ENCODE measurements at regions not wholly inside any gene's neighbourhood (a gene's known extent, or its start where the extent isn't known, plus 50 kb on each side); places are given as distances from the start of the nearest gene placed in this dataset.
"Not testable (repeated sequence)": the region's sequence is repeated elsewhere in the genome, so short reads cannot be mapped to it uniquely, and the experiment has no call there.

DNA sequence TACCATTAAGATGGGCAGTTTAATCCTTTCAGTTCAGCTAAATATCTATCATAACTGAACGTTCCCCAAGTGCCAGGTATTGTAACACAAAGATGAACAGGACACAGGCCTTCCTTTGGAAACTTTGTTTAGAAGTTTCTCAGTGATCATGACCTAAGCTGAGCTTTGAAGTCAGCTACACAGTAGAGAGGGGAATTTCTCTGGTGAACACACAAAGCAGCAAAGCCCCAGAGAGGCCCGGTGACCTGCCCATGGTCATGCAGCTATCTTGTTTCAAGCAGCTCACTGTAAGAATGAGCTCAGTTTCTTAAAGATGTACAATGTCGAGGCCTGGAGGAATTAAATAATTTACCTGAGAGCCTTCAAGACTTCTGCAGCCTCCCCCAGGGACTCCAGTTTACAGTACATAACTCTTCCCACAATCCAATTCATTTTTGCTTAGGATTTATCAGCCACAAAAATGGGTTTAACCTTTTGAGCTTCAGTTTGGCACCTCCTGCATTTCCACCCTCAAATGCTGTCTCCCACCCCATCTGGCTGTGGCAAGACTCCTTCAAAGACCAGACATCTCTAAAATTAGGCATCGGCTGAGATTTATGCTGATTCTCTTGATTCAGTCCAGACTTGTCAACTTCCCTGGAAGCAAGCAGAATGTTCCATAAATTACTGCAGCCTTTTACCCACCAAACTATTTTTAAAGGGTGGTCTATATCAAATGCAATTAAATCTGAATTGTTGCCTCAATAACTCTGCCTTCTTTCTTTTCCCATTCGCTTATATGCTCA is 325.6 kb downstream of the TXNL1 start:
- DNase-seq: no peak

DNA sequence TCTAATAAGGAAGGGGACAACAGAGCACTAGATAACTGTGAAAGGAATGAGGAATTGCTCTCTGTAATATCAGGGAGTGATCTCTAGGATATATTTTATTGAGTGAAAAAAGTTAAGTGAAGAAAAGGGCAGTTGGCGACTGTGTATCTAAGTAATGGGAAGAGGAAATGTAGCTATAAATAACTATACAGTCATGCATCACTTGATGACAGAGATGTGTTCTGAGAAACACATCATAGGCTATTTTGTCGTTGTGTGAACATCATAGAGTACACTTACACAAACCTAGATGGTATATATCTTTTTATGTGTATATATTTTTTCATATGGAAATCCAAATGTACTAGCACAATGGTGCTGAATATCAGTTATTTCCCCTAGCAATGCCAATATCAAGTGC is 329.3 kb downstream of the TXNL1 start:
- no peak for DNase-seq

DNA sequence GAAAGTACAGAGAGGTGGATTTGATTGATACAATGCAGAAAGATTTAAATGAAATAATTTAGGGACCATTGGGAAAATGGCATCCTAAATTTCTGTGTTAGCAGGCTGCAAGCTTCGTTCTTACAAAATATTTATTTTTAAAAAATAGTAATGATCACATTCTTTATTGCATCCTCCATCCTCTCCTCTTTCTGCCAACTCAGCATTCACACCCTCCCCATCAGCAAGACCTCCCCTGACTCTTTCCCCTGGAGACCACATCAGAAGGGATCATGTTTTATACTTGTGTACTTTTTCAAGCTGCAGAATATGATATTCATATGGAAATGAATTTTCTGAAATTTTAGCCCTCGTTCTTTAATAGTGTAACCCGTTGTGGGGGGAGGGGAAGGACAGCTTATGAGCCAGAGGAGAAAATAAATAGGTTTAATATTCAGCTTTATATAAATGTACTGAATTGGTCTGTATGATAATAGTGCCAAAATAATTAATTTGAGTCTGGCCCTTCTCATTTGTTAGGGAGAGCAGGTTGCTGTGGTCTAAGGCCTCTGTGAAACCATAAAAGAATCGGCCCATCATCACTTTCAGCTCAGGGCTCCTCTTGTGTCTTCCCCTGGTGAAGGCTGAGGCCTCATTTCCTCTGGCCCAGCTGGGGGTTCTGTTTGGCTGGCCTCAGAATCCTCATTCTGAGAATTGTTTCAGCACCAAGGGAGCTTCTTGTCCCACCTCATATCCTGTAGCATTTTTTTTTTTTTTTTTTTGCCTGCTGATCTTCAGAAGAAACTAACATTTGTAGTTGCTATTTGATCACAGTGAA is 330.8 kb downstream of the TXNL1 start:
- no peak for DNase-seq

DNA sequence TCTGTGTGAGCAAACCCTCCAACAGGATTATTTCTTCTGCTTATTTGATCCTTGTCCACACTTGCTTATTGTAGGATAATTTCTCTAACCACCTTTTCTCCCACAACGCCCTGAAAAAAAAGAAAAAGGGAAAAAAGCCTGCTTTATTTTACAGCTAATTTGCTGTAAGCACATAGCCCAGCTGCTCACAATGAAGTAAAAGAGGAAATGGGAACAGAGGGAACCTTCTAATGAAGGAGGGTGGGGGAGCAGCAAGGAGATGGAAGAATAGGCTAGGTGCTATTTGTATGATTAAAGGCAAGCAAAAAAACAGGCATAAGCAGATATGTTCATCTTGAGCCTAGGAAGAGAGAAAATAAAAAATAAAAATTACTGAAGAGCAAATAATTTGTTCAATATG is 331.6 kb downstream of the TXNL1 start:
- DNase-seq: no peak

GRCh38 chr18:56305583-56305982 is 332.8 kb downstream of the TXNL1 start:
- no peak for DNase-seq

DNA sequence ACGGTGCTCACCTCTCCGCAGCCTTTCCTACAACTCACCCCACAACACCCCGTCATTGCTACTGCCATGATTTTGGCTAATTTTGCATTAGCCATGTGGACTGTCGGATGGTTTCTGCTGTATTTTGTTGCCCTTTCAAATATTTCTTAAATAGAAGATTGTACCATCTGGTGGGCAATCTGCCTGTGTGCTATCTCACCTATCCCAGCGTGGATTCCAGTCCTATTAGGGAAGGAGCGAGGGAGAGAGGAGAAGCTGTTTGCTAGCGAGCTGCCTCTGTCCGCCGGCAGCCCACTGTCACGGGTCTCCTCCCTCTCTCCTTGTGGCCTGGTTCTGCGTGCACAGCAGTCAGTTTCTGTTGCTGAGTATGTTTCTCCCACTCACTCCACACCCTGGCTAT is 336.2 kb downstream of the TXNL1 start:
- no peak for DNase-seq

- no peak for DNase-seq
Observed at GRCh38 chr18:56299740-56300139, 338.7 kb downstream of the TXNL1 start.

- DNase-seq: no peak
Observed at GRCh38 chr18:56298935-56299334, 339.5 kb downstream of the TXNL1 start.

- no peak for DNase-seq
Observed at GRCh38 chr18:56296381-56296780, 342.0 kb downstream of the TXNL1 start.

DNA sequence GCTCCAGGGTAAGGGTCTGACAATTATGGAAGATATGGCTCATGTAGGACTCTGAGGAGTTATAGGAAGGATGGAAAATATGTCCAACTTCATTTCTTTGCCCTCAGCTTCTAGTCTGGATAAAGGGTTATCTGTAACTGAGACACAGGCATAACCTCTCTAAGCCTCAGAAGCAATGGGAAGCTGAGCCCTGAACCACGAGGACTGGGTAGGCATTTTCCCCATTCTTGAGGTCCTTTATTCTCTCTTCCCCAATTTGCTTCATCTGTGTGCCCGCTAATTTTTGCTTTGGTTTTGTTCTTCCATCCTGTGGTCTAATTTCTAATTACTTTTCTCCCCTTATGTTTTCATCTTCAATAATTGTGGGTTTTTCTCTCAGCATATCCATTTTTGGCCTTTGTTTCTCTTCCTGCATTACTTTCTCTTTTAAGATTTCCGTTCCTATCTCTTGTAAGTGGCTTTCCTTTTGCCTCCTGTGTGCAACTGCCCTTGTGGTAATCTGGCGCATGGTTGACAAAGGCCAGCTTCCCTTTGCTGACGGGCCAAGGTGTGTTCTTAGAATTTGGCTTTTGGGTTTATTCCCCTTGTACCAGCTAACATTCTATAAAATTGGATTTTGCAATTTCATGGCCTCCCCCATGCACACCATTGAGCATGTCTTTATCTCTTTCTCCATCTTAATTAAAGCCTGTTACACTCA is 343.8 kb downstream of the TXNL1 start:
- DNase-seq: no peak

DNA sequence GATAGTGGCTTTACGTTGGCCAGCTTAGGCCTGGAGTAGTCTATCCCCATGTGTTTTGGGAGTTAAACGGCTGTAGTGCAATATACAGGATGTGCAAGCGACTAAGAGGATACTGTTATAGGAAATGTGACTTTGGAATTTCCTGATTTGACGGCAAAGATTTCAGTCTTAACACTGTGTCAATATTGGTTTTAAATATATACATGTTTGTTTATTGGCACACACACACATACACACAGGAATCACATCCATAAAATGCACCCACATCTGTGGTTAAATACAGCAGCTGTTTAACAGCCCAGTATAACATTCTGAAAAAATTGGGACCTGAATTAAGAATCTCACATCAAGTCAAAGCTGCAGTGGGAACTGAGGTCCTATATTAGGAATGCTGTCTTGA is 347.1 kb downstream of the TXNL1 start:
- no peak for DNase-seq

DNA sequence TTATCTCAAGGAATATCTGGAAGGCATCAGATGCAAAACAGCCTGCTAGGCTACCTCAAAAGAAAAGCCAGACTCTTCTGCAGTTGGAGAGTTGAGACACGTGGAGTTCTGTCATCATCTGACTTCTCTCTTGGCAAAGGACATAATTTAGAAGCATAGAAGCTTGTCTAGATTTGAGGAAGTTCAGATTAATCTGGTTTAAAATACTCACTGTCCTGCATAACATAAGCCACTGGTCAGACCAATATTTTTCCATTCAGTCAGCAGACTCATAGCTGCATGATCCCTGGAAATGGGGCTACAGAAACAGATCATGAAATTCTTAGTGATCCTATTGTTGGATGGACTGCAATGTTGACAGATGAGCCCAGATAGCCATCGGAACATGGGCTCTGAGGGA is 349.0 kb downstream of the TXNL1 start:
- DNase-seq: no peak

GRCh38 chr18:56286775-56287325 is 351.5 kb downstream of the TXNL1 start:
- DNase-seq: no peak

DNA sequence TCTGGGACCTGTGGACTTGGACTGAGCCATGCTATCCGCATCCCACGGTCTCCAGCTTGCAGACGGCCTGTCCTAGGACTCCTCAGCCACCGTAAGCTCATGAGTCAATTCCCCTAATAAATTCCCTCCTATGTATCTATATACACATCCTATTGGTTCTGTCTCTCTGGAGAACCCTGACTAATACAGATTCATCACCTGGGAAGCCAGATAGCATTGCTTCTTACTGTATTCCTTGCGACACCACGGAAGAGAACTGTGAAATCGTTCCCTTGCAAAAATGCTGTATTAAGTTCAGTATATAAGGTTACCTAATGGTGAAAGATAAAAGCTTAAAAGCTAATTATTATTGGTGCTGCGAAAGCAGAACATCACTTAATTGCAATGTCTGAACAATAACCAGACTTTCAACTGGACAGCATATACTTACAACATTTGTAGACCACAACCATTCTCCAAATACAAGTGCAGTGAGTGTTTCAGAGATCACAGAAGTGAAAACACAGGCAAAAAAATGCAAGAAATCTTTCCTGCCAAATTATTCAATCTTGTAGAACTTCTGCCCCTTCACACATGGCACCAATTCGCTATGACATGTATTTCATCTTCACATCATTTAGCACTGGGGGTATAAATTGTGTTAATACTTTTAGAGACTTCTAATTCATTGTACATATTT is 352.9 kb downstream of the TXNL1 start:
- no peak for DNase-seq

DNA sequence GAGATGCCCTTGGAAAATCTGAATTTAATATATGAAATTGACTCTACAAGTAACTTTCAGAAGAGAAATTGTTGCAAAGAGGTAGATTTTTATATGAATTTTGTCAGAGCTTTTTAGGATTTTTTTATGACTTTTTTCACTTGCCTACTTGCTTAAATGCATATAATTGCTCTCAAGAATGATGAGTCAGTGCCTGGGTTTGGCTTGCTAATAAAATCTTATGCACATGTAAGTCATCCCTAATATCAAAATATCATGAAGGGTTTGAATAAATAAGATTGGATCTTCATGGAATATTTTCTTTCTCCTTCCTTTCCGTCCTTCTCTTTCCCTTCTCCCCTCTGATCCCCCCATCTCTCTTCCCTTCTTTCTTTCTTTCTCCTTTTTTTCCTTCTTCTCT is 354.1 kb downstream of the TXNL1 start:
- DNase-seq: no peak

- no peak for DNase-seq
Observed at GRCh38 chr18:56283316-56283715, 355.1 kb downstream of the TXNL1 start.

DNA sequence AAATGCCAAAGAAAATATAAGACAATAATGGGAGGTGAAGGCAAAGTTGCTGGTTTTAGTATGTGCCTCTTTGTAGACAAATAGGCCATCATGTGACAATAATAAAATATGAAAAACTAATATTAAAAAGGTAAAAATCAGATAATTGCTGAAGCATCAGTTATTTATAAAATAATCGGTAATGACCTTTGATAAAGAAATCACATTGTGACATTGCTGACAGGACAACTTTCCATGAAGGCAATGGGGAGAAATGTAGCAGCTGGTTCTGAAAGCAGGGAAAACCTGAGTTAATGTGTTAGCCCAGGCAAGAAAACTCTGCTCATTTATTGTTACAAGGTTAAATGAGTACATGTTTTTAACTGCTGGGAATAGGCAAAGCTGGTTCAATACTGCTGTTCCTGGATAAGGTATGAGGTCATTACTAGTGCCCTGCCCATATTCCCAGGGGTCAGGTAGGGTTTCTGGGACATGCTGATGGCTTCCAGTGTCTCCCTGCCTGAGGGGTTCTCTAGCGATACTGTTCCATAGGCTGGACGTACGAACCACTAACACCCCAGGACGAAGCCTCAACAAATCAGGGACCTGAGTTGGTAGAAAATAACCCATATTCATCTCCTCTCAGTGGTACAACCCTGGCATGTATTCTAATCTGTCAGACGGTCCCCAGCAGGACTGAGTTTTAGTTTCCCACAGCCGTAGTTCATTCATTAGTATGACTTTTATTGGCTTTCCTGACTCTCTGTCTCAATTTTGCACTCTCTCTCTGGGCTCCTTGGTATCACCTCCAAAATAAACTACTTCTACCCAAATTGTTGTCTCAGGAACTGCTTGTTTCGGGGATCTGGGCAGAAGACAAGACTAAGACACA is 355.9 kb downstream of the TXNL1 start:
- no peak for DNase-seq

- DNase-seq: not testable (repeated sequence)
Observed at GRCh38 chr18:56279816-56280215, 358.6 kb downstream of the TXNL1 start.

DNA sequence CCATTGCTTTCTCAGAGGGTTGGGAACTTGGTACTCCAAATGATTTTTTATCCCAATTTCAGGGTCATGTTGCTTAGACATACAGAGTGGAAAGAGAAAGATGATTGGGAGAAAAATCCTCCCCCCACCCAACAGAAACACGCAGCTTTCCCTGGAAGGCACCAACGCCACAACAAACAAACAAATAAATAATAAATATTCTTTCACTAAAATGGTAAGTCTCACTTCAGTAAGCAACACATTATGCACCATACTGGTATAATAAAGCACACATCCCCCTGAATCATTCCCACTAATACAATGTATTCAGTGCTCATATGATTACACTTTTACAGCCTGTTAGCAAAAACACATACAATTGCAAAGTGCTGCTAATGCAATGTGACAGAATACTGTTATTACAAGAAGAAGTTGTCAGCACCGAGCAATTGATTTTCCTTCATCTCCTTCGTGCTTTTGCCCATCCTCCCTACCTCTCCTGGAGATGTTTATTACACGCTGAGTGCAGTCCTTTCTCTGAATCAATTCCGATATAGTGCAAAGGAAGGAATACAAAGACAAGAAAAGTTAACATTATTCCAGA is 359.9 kb downstream of the TXNL1 start:
- DNase-seq: no peak

DNA sequence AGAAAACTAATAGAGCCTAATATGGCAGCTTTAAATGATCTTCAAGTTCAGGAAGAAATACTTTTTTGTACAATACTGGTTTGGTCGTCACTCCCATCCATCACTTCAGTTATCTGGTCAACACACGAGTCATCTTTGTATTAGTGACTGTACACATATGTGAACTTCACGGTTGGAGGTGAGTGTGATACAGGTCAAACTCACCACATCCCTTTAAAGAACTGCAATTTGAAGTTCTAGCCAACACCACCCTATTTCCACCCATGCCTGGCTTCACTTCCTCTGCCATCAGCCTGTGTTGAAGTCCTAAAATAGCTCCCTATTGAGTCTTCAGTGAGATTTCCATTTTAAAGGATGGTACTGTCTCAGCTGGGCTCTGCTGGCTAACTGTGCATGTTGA is 361.9 kb downstream of the TXNL1 start:
- DNase-seq: no peak

DNA sequence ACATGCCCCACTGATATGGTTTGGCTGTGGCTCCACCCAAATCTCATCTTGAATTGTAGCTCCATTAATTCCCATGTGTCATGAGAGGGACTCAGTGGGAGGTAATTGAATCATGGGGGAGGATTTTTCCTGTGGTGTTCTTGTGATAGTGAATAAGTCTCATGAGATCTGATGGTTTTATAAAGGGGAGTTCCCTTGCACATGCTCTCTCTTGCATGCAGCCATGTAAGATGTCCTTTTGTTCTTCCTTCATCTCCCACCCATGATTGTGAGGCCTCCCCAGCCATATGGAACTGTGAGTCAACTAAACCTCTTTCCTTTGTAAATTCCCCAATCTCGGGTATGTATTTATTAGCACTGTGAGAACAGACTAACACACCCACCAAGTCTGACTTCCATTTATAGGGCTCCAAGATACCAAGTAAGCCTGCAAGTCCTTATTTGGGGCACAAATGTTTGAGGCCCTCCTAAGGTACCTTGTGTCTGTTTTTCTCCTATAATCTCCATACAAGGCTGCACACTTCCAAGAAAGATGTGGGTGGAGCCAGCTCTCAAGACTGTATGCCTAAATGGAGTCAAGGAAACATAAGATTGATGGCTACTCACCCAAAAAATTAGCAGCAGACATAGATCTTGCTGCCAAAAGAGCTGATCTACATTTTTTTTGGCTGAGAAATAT is 364.7 kb downstream of the TXNL1 start:
- DNase-seq: no peak
